Ovary (tissue), 7 donors: ENCODE measurements at regions not wholly inside any gene's neighbourhood (a gene's known extent, or its start where the extent isn't known, plus 50 kb on each side); places are given as distances from the start of the nearest gene placed in this dataset.

Experiments
- DNase-seq, 5 donors: peaks; one replicate each; pipeline ENCODE4 v3.0.0-alpha.2; 2019 to 2020
- H3K27ac ChIP-seq, 2 donors: fragments of 200-600 bp; one replicate each; pipeline versions ENCODE4 v1.5.1 to v1.8.0; 2019 to 2022
- H3K27me3 ChIP-seq: fragments of 200-600 bp; one replicate; pipeline ENCODE4 v1.8.0; 2022
- H3K36me3 ChIP-seq: fragments of 200-600 bp; sonication (generic); one replicate; pipeline ENCODE4 v1.5.1; 2019
- H3K4me1 ChIP-seq: one replicate; pipeline ENCODE4 v1.8.1; 2013; ENCODE audit warnings: mild to moderate bottlenecking, moderate library complexity; ENCODE audit not compliant: insufficient read depth
- H3K4me3 ChIP-seq: fragments of 200-600 bp; sonication (generic); one replicate; pipeline ENCODE4 v1.5.1; 2017
- H3K9me3 ChIP-seq, 2 donors: fragments of 200-600 bp in 1 of 2; sonication (generic) in 1 of 2; one replicate each; pipeline versions ENCODE4 v1.5.1 to v1.8.1; 2013 to 2019; ENCODE audit warnings: mild to moderate bottlenecking in 1 of 2, moderate library complexity in 1 of 2
- EP300 ChIP-seq: sonication (generic); formaldehyde crosslinking; IDR thresholded peaks from one replicate; pipeline ENCODE4 v1.6.1; 2017; ENCODE audit warnings: antibody characterized with exemption
- POLR2A ChIP-seq: fragments of 450-650 bp; IDR thresholded peaks from one replicate; pipeline ENCODE4 v1.6.1; 2017; ENCODE audit warnings: antibody characterized with exemption, mild to moderate bottlenecking, moderate library complexity
- WGBS, 3 donors: extraction: QIAGEN DNeasy Blood & Tissue Kit in 1 of 3; methylation state at CpG; one replicate each; pipeline versions ENCODE4 v1.1.5 to v1.1.7; 2013 to 2017; 5-methylcytosine and 5-hydroxymethylcytosine counted together
- intact Hi-C, 4 donors: fragments of 100-400 bp; cut with DNase I; formaldehyde crosslinking; loops; one replicate each; pipeline versions ENCODE4 v1.11.0 to v1.15.1; 2022 to 2023
- TF ChIP-seq, protein P1 (sequence below), 3 donors: fragments of 450-650 bp in 2 of 3; fragments of 200-600 bp in 1 of 3; IDR thresholded peaks; one replicate each; pipeline versions ENCODE4 v1.5.1 to v1.8.0; 2016 to 2022; ENCODE audit warnings: antibody characterized with exemption in 3 of 3, mild to moderate bottlenecking in 1 of 3
- donor health status: DM: no; HTN: no; CAD: no; lungs with moderate emphysema.
- donor health status: DM: no; HTN: no; CAD: no.
- donor health status: Bipolar disorder and iron deficiency.
- donor health status: DM: no; HTN: no; CAD: no.
- donor health status: DM: yes; HTN: yes; CAD: no.

- 76 to 77% (median 76%) methylated on average over 8 of the region's 8 CpGs for WGBS, 3 donors
- H3K27me3 ChIP-seq = no peaks in the 10 kb centered on the region
These were observed 291.6 kb upstream of the HDAC4 start for GRCh38 chr2:239692362-239692851.

GRCh38 chr2:239691720-239692119 lies 290.9 kb upstream of the HDAC4 start:
- intact Hi-C loops = no loop called here
- WGBS, 3 donors = 87 to 89% (median 88%) methylated on average over 10 of the region's 10 CpGs
- H3K36me3 ChIP-seq = no peaks in the 10 kb centered on the region
- TF ChIP-seq, protein P1, sequence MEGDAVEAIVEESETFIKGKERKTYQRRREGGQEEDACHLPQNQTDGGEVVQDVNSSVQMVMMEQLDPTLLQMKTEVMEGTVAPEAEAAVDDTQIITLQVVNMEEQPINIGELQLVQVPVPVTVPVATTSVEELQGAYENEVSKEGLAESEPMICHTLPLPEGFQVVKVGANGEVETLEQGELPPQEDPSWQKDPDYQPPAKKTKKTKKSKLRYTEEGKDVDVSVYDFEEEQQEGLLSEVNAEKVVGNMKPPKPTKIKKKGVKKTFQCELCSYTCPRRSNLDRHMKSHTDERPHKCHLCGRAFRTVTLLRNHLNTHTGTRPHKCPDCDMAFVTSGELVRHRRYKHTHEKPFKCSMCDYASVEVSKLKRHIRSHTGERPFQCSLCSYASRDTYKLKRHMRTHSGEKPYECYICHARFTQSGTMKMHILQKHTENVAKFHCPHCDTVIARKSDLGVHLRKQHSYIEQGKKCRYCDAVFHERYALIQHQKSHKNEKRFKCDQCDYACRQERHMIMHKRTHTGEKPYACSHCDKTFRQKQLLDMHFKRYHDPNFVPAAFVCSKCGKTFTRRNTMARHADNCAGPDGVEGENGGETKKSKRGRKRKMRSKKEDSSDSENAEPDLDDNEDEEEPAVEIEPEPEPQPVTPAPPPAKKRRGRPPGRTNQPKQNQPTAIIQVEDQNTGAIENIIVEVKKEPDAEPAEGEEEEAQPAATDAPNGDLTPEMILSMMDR (IDR thresholded peaks at IDR 0.05) = no peak
- TF ChIP-seq POLR2A = no peak
- no peak for TF ChIP-seq EP300
- no peak for DNase-seq
- H3K4me1 ChIP-seq = no peaks in the 10 kb centered on the region
- no peak overlapping the region for H3K27ac ChIP-seq
- no peaks in the 10 kb centered on the region for H3K27me3 ChIP-seq
- no peak overlapping the region for H3K4me3 ChIP-seq
- H3K9me3 ChIP-seq = no peaks in the 10 kb centered on the region

More at GRCh38 chr2:239692362-239692851, 291.6 kb upstream of the HDAC4 start:
- H3K4me1 ChIP-seq = no peaks in the 10 kb centered on the region
- no peak for TF ChIP-seq EP300
- no peak for TF ChIP-seq POLR2A
- TF ChIP-seq, protein P1 (IDR thresholded peaks at IDR 0.05) = no peak
- H3K27ac ChIP-seq = no peak overlapping the region
- H3K36me3 ChIP-seq = no peaks in the 10 kb centered on the region
- no peaks in the 10 kb centered on the region for H3K9me3 ChIP-seq
- no peak for DNase-seq
- intact Hi-C loops = no loop called here
- no peak overlapping the region for H3K4me3 ChIP-seq

DNA sequence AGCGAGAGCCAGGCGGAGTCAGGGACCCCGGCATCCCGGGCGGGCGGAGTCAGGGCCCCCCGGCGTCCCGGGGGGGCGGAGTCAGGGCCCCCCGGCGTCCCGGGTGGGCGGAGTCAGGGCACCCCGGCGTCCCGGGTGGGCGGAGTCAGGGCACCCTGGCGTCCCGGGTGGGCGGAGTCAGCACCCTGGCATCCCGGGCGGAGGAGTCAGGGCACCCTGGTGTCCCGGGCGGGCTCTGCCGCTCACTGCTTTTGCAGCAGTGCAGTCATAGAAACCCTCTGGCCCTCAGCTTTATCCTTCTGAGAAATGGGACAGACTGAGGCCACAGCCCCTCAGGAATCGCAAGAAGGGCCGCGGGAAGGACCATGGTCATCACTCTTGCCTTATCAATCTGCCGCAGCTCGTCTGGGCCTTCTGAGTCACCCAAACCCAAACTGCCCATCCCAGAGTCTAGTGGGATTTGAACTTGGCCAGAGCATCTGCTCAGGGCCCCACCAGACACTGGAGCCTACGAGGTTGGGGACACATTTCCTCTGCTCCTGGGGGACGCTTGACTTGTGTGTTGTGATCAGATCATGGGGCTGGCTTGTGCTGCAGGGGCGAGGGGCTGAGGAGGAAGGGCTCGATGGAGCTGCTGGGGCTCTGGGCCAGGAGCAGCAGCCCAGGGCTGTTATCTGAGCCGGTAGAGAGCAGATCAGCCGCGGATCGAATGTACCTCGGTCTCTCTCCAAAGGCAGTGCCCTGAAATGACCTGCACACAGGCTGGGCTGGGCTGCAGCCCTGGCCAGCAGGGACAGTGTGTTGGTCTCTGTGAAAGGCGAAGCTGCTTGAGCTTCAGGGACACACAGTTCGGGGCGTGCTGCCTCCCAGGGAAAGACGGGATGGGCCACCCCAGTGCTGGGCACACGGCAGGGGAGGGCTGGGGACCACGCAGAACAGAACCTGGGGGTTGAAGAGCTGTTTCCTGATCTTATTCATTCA lies 290.1 kb upstream of the HDAC4 start:
- no peak overlapping the region for H3K4me3 ChIP-seq
- 66 to 71% (median 70%) methylated on average over 46 of the region's 46 CpGs for WGBS, 3 donors
- intact Hi-C loops = no loop called here
- no peaks in the 10 kb centered on the region for H3K4me1 ChIP-seq
- H3K36me3 ChIP-seq = no peaks in the 10 kb centered on the region
- H3K27ac ChIP-seq = no peak overlapping the region
- no peaks in the 10 kb centered on the region for H3K27me3 ChIP-seq
- DNase-seq = no peak
- TF ChIP-seq POLR2A (no peak), EP300 (no peak)
- TF ChIP-seq, protein P1 (IDR thresholded peaks at IDR 0.05) = no peak
- no peaks in the 10 kb centered on the region for H3K9me3 ChIP-seq

- Histone ChIP-seq H3K36me3 (no peaks in the 10 kb centered on the region), H3K4me1 (no peaks in the 10 kb centered on the region), H3K27ac (no peak overlapping the region), H3K27me3 (no peaks in the 10 kb centered on the region), H3K4me3 (no peak overlapping the region), H3K9me3 (no peaks in the 10 kb centered on the region)
- DNase-seq = no peak
- TF ChIP-seq EP300 (no peak), POLR2A (no peak)
- TF ChIP-seq, protein P1 (IDR thresholded peaks at IDR 0.05) = no peak
- WGBS, 3 donors = 81 to 82% (median 82%) methylated on average over 5 of the region's 5 CpGs
- intact Hi-C loops = no loop called here
These were observed 289.2 kb upstream of the HDAC4 start for GRCh38 chr2:239689985-239690384.
